Right ventricle myocardium superior (tissue), 1 donor: ENCODE measurements at regions not wholly inside any gene's neighbourhood (a gene's known extent, or its start where the extent isn't known, plus 50 kb on each side); places are given as distances from the start of the nearest gene placed in this dataset. TPM values are rescaled to one million over a fixed set of nuclear protein-coding genes. Genes with fewer than 3 reads are reported as not detected.

Experiments used
- ATAC-seq: fragments of 200-7000 bp; cut with Tn5 transposase; one replicate; pipeline ENCODE4 v1.9.1; 2020; ENCODE audit warnings: mild to moderate bottlenecking; ENCODE audit not compliant: poor library complexity
- DNase-seq: peaks from one replicate; pipeline ENCODE4 v3.0.0-alpha.2; 2020
- intact Hi-C: fragments of 100-400 bp; cut with DNase I; formaldehyde crosslinking; loops from one replicate; pipeline ENCODE4 v1.11.2; 2022
- microRNA-seq: library from miRNA; unstranded; fragments of <30 nt; microRNA quantifications from one replicate; pipeline ENCODE4 v1.2.0, GENCODE V29; 2020
- donor health status: DM: no; HTN: yes; CAD: no; lungs with severe emphysema.

- intact Hi-C loops = no loop called here
- ATAC-seq = no peak
- no peak for DNase-seq
Observed at GRCh38 chr20:7817286-7817685, 123.0 kb downstream of the HAO1 start.

GRCh38 chr20:7818477-7818876, 121.8 kb downstream of the HAO1 start:
- ATAC-seq (no peak), DNase-seq (no peak)
- intact Hi-C loops = no loop called here

GRCh38 chr20:7820897-7821296, 119.4 kb downstream of the HAO1 start:
- intact Hi-C loops = no loop called here
- DNase-seq (no peak), ATAC-seq (no peak)

GRCh38 chr20:7822772-7823171, 117.5 kb downstream of the HAO1 start:
- no peak for DNase-seq
- no peak for ATAC-seq
- intact Hi-C loops = no loop called here

GRCh38 chr20:7828437-7828836, 111.8 kb downstream of the HAO1 start:
- no peak for ATAC-seq
- DNase-seq = no peak
- intact Hi-C loops = no loop called here

GRCh38 chr20:7829031-7829430, 111.2 kb downstream of the HAO1 start:
- no peak for DNase-seq
- ATAC-seq = no peak
- intact Hi-C loops = no loop called here

GRCh38 chr20:7829776-7830175, 110.5 kb downstream of the HAO1 start:
- ATAC-seq (no peak), DNase-seq (no peak)
- intact Hi-C loops = no loop called here

Small RNA genes in the stretch of these regions (microRNA-seq; reads per million reads assigned to microRNA genes)
- gene MIR8062 = not detected
